KMS-11 (cell line): ENCODE measurements at regions not wholly inside any gene's neighbourhood (a gene's known extent, or its start where the extent isn't known, plus 50 kb on each side); places are given as distances from the start of the nearest gene placed in this dataset.

Source experiments
- H2AFZ ChIP-seq: fragments of 200-600 bp; sonication (generic); 2 replicates; pipeline ENCODE4 v1.6.1; 2016; ENCODE audit warnings: antibody characterized with exemption, mixed run types, low read depth
- H3K27ac ChIP-seq: fragments of 200-600 bp; sonication (generic); 2 replicates; pipeline ENCODE4 v1.6.1; 2016; ENCODE audit warnings: mild to moderate bottlenecking, mixed run types
- H3K27me3 ChIP-seq: fragments of 200-600 bp; sonication (generic); 2 replicates; pipeline ENCODE4 v1.6.1; 2017; ENCODE audit warnings: mild to moderate bottlenecking, low read depth, mixed run types, moderate library complexity; ENCODE audit not compliant: insufficient read depth
- H3K36me3 ChIP-seq: fragments of 200-600 bp; sonication (generic); 2 replicates; pipeline ENCODE4 v1.6.1; 2017; ENCODE audit warnings: mild to moderate bottlenecking, mixed run types; ENCODE audit not compliant: insufficient read depth
- H3K4me1 ChIP-seq: fragments of 200-600 bp; sonication (generic); 2 replicates; pipeline ENCODE4 v1.6.1; 2016; ENCODE audit warnings: mild to moderate bottlenecking, low read depth, mixed run types; ENCODE audit not compliant: poor library complexity, severe bottlenecking
- H3K4me2 ChIP-seq: fragments of 200-600 bp; sonication (generic); 2 replicates; pipeline ENCODE4 v1.7.0; 2016; ENCODE audit warnings: mild to moderate bottlenecking, mixed run types
- H3K4me3 ChIP-seq: fragments of 200-600 bp; sonication (generic); IDR thresholded peaks from 2 replicates; pipeline ENCODE4 v1.6.1; 2017; ENCODE audit warnings: low read depth, low read length, mixed read lengths; ENCODE audit not compliant: insufficient read depth
- H3K79me2 ChIP-seq: fragments of 200-600 bp; sonication (generic); 2 replicates; pipeline ENCODE4 v1.6.1; 2016; ENCODE audit warnings: low read depth, mixed run types; ENCODE audit not compliant: insufficient read depth
- H3K9ac ChIP-seq: fragments of 200-600 bp; sonication (generic); 2 replicates; pipeline ENCODE4 v1.6.1; 2016; ENCODE audit warnings: mild to moderate bottlenecking, mixed run types
- H4K20me1 ChIP-seq: fragments of 200-600 bp; sonication (generic); 2 replicates; pipeline ENCODE4 v1.6.1; 2016; ENCODE audit warnings: mild to moderate bottlenecking, mixed run types; ENCODE audit not compliant: insufficient read depth
- CTCF ChIP-seq: fragments of 200-600 bp; sonication (generic); conservative IDR thresholded peaks from 2 replicates; pipeline ENCODE4 v1.6.1; 2017; ENCODE audit warnings: low read depth, mild to moderate bottlenecking, antibody characterized with exemption, low read length, moderate library complexity, mixed read lengths

DNA sequence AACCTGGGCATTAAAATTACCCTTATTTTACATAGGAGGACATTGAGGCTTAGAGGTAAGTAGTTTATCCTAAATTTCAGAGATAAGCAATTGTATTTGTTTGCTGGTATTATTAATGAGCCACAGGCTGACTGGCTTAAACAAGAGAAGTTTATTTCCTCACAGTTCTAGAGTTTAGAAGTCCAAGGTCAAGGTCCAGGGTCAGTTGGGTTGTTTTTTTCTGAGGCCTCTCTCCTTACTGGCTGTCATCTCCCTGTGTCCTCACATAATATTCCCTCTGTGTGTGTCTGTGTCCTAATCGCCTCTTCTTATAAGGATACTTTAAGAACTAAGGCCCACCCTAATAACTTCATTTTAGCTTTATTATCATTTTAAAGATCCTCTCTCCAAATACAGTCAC is 294.9 kb upstream of the ATP5MC3 start:
- Histone ChIP-seq H3K79me2 (no peaks in the 10 kb centered on the region), H3K4me2 (no peak overlapping the region), H2AFZ (no peak overlapping the region), H3K9ac (no peak overlapping the region), H3K27me3 (no peaks in the 10 kb centered on the region), H3K36me3 (no peaks in the 10 kb centered on the region), H4K20me1 (no peaks in the 10 kb centered on the region), H3K4me3 (no peak overlapping the region), H3K4me1 (no peaks in the 10 kb centered on the region), H3K27ac (no peak overlapping the region)
- TF ChIP-seq CTCF = no peak

GRCh38 chr2:175475130-175475529 is 293.6 kb upstream of the ATP5MC3 start:
- H3K79me2 ChIP-seq = no peaks in the 10 kb centered on the region
- no peak overlapping the region for H3K4me3 ChIP-seq
- no peak for TF ChIP-seq CTCF
- no peaks in the 10 kb centered on the region for H3K4me1 ChIP-seq
- H4K20me1 ChIP-seq = no peaks in the 10 kb centered on the region
- H3K36me3 ChIP-seq = no peaks in the 10 kb centered on the region
- H3K27me3 ChIP-seq = no peaks in the 10 kb centered on the region
- no peak overlapping the region for H2AFZ ChIP-seq
- no peak overlapping the region for H3K9ac ChIP-seq
- no peak overlapping the region for H3K4me2 ChIP-seq
- no peak overlapping the region for H3K27ac ChIP-seq

DNA sequence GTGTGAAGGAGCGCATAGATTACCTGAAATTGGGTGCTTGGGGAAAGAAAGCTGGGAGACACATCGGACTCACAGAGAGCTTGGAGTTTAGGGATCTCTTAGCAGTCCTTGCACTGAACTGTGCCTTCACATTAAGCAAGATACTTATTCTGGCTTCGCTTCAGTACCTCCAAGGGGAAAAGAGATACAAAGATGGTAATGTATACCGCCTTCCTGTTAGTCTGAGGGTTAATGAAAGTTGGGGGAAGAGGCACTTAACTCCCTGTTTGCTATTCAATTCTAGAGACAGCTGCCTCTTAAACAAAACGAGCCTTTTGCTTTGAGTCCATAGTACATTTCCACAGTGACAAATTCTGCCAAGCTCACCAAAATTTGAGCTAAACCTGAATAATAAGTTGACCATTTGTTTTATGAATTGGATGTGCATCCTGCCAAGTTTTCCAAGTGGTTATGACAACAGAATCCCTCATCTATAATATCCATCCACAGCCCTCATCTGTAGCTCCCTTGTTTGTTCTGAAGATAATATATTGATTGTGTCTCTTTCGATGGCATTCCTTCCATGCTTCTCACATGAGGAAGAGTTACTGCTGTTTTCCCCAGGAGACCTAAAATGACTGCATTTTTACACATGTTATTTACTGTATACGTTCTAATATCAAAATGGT is 287.1 kb upstream of the ATP5MC3 start:
- Histone ChIP-seq H3K4me3 (no peak overlapping the region), H3K9ac (no peak overlapping the region), H3K4me2 (no peak overlapping the region), H3K27me3 (no peaks in the 10 kb centered on the region), H3K79me2 (no peaks in the 10 kb centered on the region), H2AFZ (no peak overlapping the region), H3K4me1 (no peaks in the 10 kb centered on the region), H4K20me1 (no peaks in the 10 kb centered on the region), H3K27ac (no peak overlapping the region), H3K36me3 (no peaks in the 10 kb centered on the region)
- no peak for TF ChIP-seq CTCF

DNA sequence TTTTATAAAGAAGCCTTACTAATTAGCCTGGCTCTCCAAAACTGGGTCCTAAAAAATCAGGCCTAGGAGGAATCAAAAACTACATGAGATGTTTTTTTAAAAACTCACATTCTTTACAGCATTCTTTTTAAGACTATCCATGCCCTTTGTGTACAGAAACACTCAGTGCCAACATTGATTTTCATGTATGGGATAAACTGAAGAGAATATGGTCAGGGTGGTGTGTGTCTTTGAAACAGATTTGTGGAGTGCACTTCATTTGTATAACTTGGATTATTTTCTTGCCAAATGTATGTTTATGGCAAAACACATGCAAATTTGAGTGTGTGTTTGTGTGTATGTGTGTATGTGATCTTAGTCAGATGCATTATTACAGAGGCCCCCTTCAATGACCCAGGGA is 283.6 kb upstream of the ATP5MC3 start:
- no peak for TF ChIP-seq CTCF

More for the DNA sequence above, 283.6 kb upstream of the ATP5MC3 start:
- H3K27me3 ChIP-seq = no peaks in the 10 kb centered on the region
- H3K4me1 ChIP-seq = no peaks in the 10 kb centered on the region
- H3K27ac ChIP-seq = no peak overlapping the region
- H3K79me2 ChIP-seq = no peaks in the 10 kb centered on the region
- H3K4me2 ChIP-seq = no peak overlapping the region
- H3K36me3 ChIP-seq = no peaks in the 10 kb centered on the region
- H3K9ac ChIP-seq = no peak overlapping the region
- H2AFZ ChIP-seq = no peak overlapping the region
- H3K4me3 ChIP-seq = no peak overlapping the region
- H4K20me1 ChIP-seq = no peaks in the 10 kb centered on the region
